Caco-2 (cell line): ENCODE measurements at regions not wholly inside any gene's neighbourhood (a gene's known extent, or its start where the extent isn't known, plus 50 kb on each side); places are given as distances from the start of the nearest gene placed in this dataset.

Source experiments
- BruUV-seq: library from RNA; stranded (reverse); fragments of 400-500 nt; replicated peaks from 2 replicates; lab custom pipeline; 2021; lab: Mats Ljungman, UMichigan
- CTCF ChIA-PET: fragments of 300-600 bp; sonication (Branson Sonifier 250); formaldehyde crosslinking; loops from one replicate; lab custom pipeline; 2022; ENCODE audit warnings: antibody characterized with exemption; lab: Charles Lee
- POLR2A ChIA-PET: fragments of 300-600 bp; sonication (Branson Sonifier 250); formaldehyde crosslinking; loops from one replicate; lab custom pipeline; 2022; ENCODE audit warnings: antibody characterized with exemption; lab: Charles Lee
- DNase-seq, 2 experiments: peaks; one replicate each; pipeline versions ENCODE4 v3.0.0 to v3.0.0-alpha.2; 2020 to 2022
- H3K27me3 ChIP-seq: replicated peaks from 2 replicates; pipeline ENCODE4 v1.6.0; 2011; ENCODE audit warnings: low read length; ENCODE audit not compliant: control insufficient read depth, insufficient read depth
- H3K36me3 ChIP-seq: 2 replicates; pipeline ENCODE4 v1.5.1; 2011; ENCODE audit warnings: low read length; ENCODE audit not compliant: control insufficient read depth, insufficient read depth
- H3K4me1 ChIP-seq: fragments of 250-450 bp; sonication (Bioruptor Pico); 2 replicates; pipeline ENCODE4 v1.5.1; 2020; ENCODE audit warnings: mild to moderate bottlenecking
- H3K4me3 ChIP-seq: 2 replicates; pipeline ENCODE4 v1.5.1; 2011; ENCODE audit warnings: low read depth, mild to moderate bottlenecking, control low read depth, low read length
- H3K9me3 ChIP-seq: fragments of 250-450 bp; sonication (Bioruptor Pico); 2 replicates; pipeline ENCODE4 v1.5.1; 2020; ENCODE audit warnings: mild to moderate bottlenecking, moderate library complexity
- H3K27ac Mint-ChIP-seq: one replicate; pipeline ENCODE4 v1.8.0; 2022; ENCODE audit warnings: mixed read lengths; ENCODE audit not compliant: unreplicated experiment
- H3K27me3 Mint-ChIP-seq: one replicate; pipeline ENCODE4 v1.8.0; 2022; ENCODE audit warnings: mixed read lengths; ENCODE audit not compliant: insufficient read depth, unreplicated experiment
- H3K36me3 Mint-ChIP-seq: one replicate; pipeline ENCODE4 v1.8.0; 2022; ENCODE audit warnings: mild to moderate bottlenecking, mixed read lengths; ENCODE audit not compliant: insufficient read depth, unreplicated experiment
- H3K4me1 Mint-ChIP-seq: one replicate; pipeline ENCODE4 v1.8.0; 2022; ENCODE audit warnings: low read depth, mixed read lengths; ENCODE audit not compliant: unreplicated experiment
- H3K4me3 Mint-ChIP-seq: one replicate; pipeline ENCODE4 v1.8.0; 2022; ENCODE audit warnings: mild to moderate bottlenecking, moderate library complexity, mixed read lengths; ENCODE audit not compliant: unreplicated experiment
- H3K9me3 Mint-ChIP-seq: one replicate; pipeline ENCODE4 v1.8.0; 2022; ENCODE audit warnings: mixed read lengths; ENCODE audit not compliant: unreplicated experiment
- intact Hi-C: fragments of 100-400 bp; cut with micrococcal nuclease; formaldehyde crosslinking; loops from one replicate; pipeline ENCODE4 v1.10.0; 2022; ENCODE audit not compliant: unreplicated experiment
- TF ChIP-seq, protein P1 (sequence below), 2 experiments: fragments of 200-600 bp in 1 of 2; IDR thresholded peaks; 1 replicate in 1 of 2; 2 replicates in 1 of 2; pipeline versions ENCODE4 v1.5.1 to v1.8.0; 2011 to 2022; ENCODE audit warnings: antibody characterized with exemption in 1 of 2, control low read depth in 1 of 2, inconsistent platforms in 1 of 2, low read depth in 1 of 2, low read length in 1 of 2, mild to moderate bottlenecking in 1 of 2, moderate library complexity in 1 of 2; ENCODE audit not compliant: insufficient read depth in 1 of 2, severe bottlenecking in 1 of 2, unreplicated experiment in 1 of 2

DNA sequence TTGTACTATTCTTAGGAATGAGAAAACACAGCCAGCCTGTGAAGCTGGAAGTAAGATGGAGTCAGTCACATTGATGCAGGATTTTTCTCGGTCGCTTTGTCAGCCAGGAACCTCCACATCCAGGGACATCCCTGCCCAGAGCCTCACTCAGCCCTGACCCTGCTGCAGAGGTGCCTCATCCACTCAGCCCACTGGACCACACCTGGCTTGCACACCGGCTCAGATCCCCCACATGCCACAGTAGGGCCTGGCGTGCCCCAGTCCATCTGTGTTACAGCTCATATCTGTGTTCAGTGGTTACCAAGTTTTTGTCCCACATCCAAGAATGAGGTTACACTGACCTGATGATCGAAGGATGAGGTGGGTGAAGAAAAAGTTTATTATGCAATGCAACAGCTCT lies 1315.4 kb downstream of the SLITRK1 start:
- CTCF ChIA-PET: no interaction called here
- no peaks in the 10 kb centered on the region for H3K36me3 ChIP-seq
- BruUV-seq: no TSS peak

GRCh38 chr13:82565201-82565600 lies 1317.1 kb downstream of the SLITRK1 start:
- ChIA-PET POLR2A (no interaction called here), CTCF (no interaction called here)
- H3K9me3 ChIP-seq: no peaks in the 10 kb centered on the region
- Mint-ChIP-seq H3K27me3 (no peaks in the 10 kb centered on the region), H3K27ac (no peak overlapping the region), H3K4me3 (no peak overlapping the region), H3K4me1 (no peaks in the 10 kb centered on the region), H3K36me3 (no peaks in the 10 kb centered on the region), H3K9me3 (no peaks in the 10 kb centered on the region)
- no peaks in the 10 kb centered on the region for H3K4me1 ChIP-seq
- TF ChIP-seq, protein P1, sequence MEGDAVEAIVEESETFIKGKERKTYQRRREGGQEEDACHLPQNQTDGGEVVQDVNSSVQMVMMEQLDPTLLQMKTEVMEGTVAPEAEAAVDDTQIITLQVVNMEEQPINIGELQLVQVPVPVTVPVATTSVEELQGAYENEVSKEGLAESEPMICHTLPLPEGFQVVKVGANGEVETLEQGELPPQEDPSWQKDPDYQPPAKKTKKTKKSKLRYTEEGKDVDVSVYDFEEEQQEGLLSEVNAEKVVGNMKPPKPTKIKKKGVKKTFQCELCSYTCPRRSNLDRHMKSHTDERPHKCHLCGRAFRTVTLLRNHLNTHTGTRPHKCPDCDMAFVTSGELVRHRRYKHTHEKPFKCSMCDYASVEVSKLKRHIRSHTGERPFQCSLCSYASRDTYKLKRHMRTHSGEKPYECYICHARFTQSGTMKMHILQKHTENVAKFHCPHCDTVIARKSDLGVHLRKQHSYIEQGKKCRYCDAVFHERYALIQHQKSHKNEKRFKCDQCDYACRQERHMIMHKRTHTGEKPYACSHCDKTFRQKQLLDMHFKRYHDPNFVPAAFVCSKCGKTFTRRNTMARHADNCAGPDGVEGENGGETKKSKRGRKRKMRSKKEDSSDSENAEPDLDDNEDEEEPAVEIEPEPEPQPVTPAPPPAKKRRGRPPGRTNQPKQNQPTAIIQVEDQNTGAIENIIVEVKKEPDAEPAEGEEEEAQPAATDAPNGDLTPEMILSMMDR (IDR thresholded peaks at IDR 0.05; ENCODE audit: insufficient read depth in 1 of 2, low read depth in 1 of 2, low read length in 1 of 2, severe bottlenecking in 1 of 2, unreplicated experiment in 1 of 2): no peak
- no peak for DNase-seq
- BruUV-seq: no TSS peak
- H3K4me3 ChIP-seq: no peak overlapping the region
- intact Hi-C loops: no loop called here
- H3K36me3 ChIP-seq: no peaks in the 10 kb centered on the region
- no peaks in the 10 kb centered on the region for H3K27me3 ChIP-seq

More for the DNA sequence above, 1315.4 kb downstream of the SLITRK1 start:
- no peak overlapping the region for H3K4me3 ChIP-seq
- TF ChIP-seq, protein P1 (IDR thresholded peaks at IDR 0.05; ENCODE audit: insufficient read depth in 1 of 2, low read depth in 1 of 2, low read length in 1 of 2, severe bottlenecking in 1 of 2, unreplicated experiment in 1 of 2): no peak
- intact Hi-C loops: no loop called here
- POLR2A ChIA-PET: no interaction called here
- DNase-seq: no peak
- H3K4me1 ChIP-seq: no peaks in the 10 kb centered on the region
- no peaks in the 10 kb centered on the region for H3K36me3 Mint-ChIP-seq
- no peaks in the 10 kb centered on the region for H3K4me1 Mint-ChIP-seq
- no peak overlapping the region for H3K4me3 Mint-ChIP-seq
- H3K27ac Mint-ChIP-seq: no peak overlapping the region
- no peaks in the 10 kb centered on the region for H3K9me3 Mint-ChIP-seq
- H3K27me3 Mint-ChIP-seq: no peaks in the 10 kb centered on the region
- H3K9me3 ChIP-seq: no peaks in the 10 kb centered on the region
- no peaks in the 10 kb centered on the region for H3K27me3 ChIP-seq

GRCh38 chr13:82560889-82561288 lies 1321.4 kb downstream of the SLITRK1 start:
- CTCF ChIA-PET: no interaction called here
- BruUV-seq: no TSS peak

More at GRCh38 chr13:82560889-82561288, 1321.4 kb downstream of the SLITRK1 start:
- TF ChIP-seq, protein P1 (IDR thresholded peaks at IDR 0.05; ENCODE audit: insufficient read depth in 1 of 2, low read depth in 1 of 2, low read length in 1 of 2, severe bottlenecking in 1 of 2, unreplicated experiment in 1 of 2): no peak
- H3K9me3 ChIP-seq: no peaks in the 10 kb centered on the region
- intact Hi-C loops: no loop called here
- no peak for DNase-seq
- POLR2A ChIA-PET: no interaction called here
- Mint-ChIP-seq H3K4me1 (no peaks in the 10 kb centered on the region), H3K27me3 (no peaks in the 10 kb centered on the region), H3K27ac (no peak overlapping the region), H3K36me3 (no peaks in the 10 kb centered on the region), H3K4me3 (no peak overlapping the region), H3K9me3 (no peaks in the 10 kb centered on the region)
- no peak overlapping the region for H3K4me3 ChIP-seq
- H3K36me3 ChIP-seq: no peaks in the 10 kb centered on the region
- no peaks in the 10 kb centered on the region for H3K27me3 ChIP-seq
- H3K4me1 ChIP-seq: no peaks in the 10 kb centered on the region
